ENCODE measurements at regions not wholly inside any gene's neighbourhood (a gene's known extent, or its start where the extent isn't known, plus 50 kb on each side); places are given as distances from the start of the nearest gene placed in this dataset.

- Histone ChIP-seq H3K27ac (no peak overlapping the region), H3K4me1 (no peaks in the 10 kb centered on the region), H3K27me3 (ENCODE audit: low read depth) (no peaks in the 10 kb centered on the region), H3K36me3 (no peaks in the 10 kb centered on the region), H3K4me3 (no peak overlapping the region), H3K9me3 (no peaks in the 10 kb centered on the region)
- intact Hi-C loops (cut with DNase I), result no loop called here
- DNase-seq (no peak), ATAC-seq (no peak)
- no peak for TF ChIP-seq CTCF (IDR thresholded peaks at IDR 0.05)
Observed at GRCh38 chr7:41573443-41573842, 129.4 kb downstream of the INHBA start.

- Histone ChIP-seq H3K27me3 (ENCODE audit: low read depth) (no peaks in the 10 kb centered on the region), H3K9me3 (no peaks in the 10 kb centered on the region), H3K4me3 (no peak overlapping the region), H3K36me3 (no peaks in the 10 kb centered on the region), H3K4me1 (no peaks in the 10 kb centered on the region), H3K27ac (no peak overlapping the region)
- ATAC-seq (no peak), DNase-seq (no peak)
- TF ChIP-seq CTCF (IDR thresholded peaks at IDR 0.05), result no peak
- intact Hi-C loops (cut with DNase I), result no loop called here
Observed at GRCh38 chr7:41573015-41573414, 129.9 kb downstream of the INHBA start.

- H3K4me1 ChIP-seq, result no peaks in the 10 kb centered on the region
- no peaks in the 10 kb centered on the region for H3K27me3 ChIP-seq (ENCODE audit: low read depth)
- intact Hi-C loops (cut with DNase I), result no loop called here
- no peak overlapping the region for H3K27ac ChIP-seq
- DNase-seq, result no peak
- no peak overlapping the region for H3K4me3 ChIP-seq
- H3K9me3 ChIP-seq, result no peaks in the 10 kb centered on the region
- no peak for ATAC-seq
- no peaks in the 10 kb centered on the region for H3K36me3 ChIP-seq
- TF ChIP-seq CTCF (IDR thresholded peaks at IDR 0.05), result no peak
Observed at GRCh38 chr7:41571573-41571972, 131.3 kb downstream of the INHBA start.

- no peaks in the 10 kb centered on the region for H3K27me3 ChIP-seq (ENCODE audit: low read depth)
- H3K4me3 ChIP-seq, result no peak overlapping the region
- no peak for ATAC-seq
- H3K9me3 ChIP-seq, result no peaks in the 10 kb centered on the region
- H3K4me1 ChIP-seq, result no peaks in the 10 kb centered on the region
- intact Hi-C loops (cut with DNase I), result no loop called here
- no peak for DNase-seq
- no peaks in the 10 kb centered on the region for H3K36me3 ChIP-seq
- no peak overlapping the region for H3K27ac ChIP-seq
- no peak for TF ChIP-seq CTCF (IDR thresholded peaks at IDR 0.05)
Observed at GRCh38 chr7:41570766-41571165, 132.1 kb downstream of the INHBA start.

- Histone ChIP-seq H3K27ac (no peak overlapping the region), H3K4me3 (no peak overlapping the region), H3K4me1 (no peaks in the 10 kb centered on the region), H3K9me3 (no peaks in the 10 kb centered on the region), H3K27me3 (ENCODE audit: low read depth) (no peaks in the 10 kb centered on the region), H3K36me3 (no peaks in the 10 kb centered on the region)
- ATAC-seq, result no peak
- no peak for TF ChIP-seq CTCF (IDR thresholded peaks at IDR 0.05)
- no peak for DNase-seq
- intact Hi-C loops (cut with DNase I), result no loop called here
Observed at GRCh38 chr7:41568135-41568534, 134.8 kb downstream of the INHBA start.

- Histone ChIP-seq H3K9me3 (no peaks in the 10 kb centered on the region), H3K27me3 (ENCODE audit: low read depth) (no peaks in the 10 kb centered on the region), H3K4me1 (no peaks in the 10 kb centered on the region), H3K27ac (no peak overlapping the region), H3K36me3 (no peaks in the 10 kb centered on the region), H3K4me3 (no peak overlapping the region)
- intact Hi-C loops (cut with DNase I), result no loop called here
- no peak for TF ChIP-seq CTCF (IDR thresholded peaks at IDR 0.05)
- ATAC-seq (no peak), DNase-seq (no peak)
Observed at GRCh38 chr7:41567731-41568114, 135.2 kb downstream of the INHBA start.
